ENCODE measurements at regions not wholly inside any gene's neighbourhood (a gene's known extent, or its start where the extent isn't known, plus 50 kb on each side); places are given as distances from the start of the nearest gene placed in this dataset.

DNA sequence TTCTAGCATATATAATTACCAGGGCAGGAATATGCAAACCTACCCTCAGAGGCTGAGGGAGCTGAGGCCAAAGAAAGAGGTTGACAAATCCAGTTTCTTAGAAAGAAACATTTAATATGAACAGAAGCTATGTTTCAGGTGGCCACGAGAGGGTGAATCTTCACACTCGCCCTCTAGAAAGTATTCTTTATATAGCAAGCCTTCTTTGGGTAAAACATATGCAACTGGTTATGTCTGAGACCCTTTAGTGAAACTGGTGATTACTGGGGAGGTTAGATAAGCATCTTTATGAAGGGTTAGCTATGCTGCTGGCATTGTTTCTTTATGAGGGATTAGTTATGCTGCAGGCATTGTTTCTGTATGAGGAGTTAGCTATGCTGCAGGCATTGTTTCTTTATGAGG, 50.7 kb upstream of the GOLGA6L2 start:
- TF ChIP-seq, protein P1, sequence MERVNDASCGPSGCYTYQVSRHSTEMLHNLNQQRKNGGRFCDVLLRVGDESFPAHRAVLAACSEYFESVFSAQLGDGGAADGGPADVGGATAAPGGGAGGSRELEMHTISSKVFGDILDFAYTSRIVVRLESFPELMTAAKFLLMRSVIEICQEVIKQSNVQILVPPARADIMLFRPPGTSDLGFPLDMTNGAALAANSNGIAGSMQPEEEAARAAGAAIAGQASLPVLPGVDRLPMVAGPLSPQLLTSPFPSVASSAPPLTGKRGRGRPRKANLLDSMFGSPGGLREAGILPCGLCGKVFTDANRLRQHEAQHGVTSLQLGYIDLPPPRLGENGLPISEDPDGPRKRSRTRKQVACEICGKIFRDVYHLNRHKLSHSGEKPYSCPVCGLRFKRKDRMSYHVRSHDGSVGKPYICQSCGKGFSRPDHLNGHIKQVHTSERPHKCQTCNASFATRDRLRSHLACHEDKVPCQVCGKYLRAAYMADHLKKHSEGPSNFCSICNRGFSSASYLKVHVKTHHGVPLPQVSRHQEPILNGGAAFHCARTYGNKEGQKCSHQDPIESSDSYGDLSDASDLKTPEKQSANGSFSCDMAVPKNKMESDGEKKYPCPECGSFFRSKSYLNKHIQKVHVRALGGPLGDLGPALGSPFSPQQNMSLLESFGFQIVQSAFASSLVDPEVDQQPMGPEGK (CRISPR knock-in tag; IDR thresholded peaks at IDR 0.05; ENCODE audit: borderline replicate concordance) = no peak
- no peak for TF ChIP-seq ZNF565 (CRISPR knock-in tag; conservative IDR thresholded peaks at IDR 0.05; ENCODE audit: low read depth)
- TF ChIP-seq, protein P2, sequence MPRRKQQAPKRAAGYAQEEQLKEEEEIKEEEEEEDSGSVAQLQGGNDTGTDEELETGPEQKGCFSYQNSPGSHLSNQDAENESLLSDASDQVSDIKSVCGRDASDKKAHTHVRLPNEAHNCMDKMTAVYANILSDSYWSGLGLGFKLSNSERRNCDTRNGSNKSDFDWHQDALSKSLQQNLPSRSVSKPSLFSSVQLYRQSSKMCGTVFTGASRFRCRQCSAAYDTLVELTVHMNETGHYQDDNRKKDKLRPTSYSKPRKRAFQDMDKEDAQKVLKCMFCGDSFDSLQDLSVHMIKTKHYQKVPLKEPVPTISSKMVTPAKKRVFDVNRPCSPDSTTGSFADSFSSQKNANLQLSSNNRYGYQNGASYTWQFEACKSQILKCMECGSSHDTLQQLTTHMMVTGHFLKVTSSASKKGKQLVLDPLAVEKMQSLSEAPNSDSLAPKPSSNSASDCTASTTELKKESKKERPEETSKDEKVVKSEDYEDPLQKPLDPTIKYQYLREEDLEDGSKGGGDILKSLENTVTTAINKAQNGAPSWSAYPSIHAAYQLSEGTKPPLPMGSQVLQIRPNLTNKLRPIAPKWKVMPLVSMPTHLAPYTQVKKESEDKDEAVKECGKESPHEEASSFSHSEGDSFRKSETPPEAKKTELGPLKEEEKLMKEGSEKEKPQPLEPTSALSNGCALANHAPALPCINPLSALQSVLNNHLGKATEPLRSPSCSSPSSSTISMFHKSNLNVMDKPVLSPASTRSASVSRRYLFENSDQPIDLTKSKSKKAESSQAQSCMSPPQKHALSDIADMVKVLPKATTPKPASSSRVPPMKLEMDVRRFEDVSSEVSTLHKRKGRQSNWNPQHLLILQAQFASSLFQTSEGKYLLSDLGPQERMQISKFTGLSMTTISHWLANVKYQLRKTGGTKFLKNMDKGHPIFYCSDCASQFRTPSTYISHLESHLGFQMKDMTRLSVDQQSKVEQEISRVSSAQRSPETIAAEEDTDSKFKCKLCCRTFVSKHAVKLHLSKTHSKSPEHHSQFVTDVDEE (CRISPR knock-in tag; IDR thresholded peaks at IDR 0.05) = no peak
- TF ChIP-seq GLIS3 (CRISPR knock-in tag; IDR thresholded peaks at IDR 0.05) = no peak
- no peak for TF ChIP-seq SNAI2 (CRISPR knock-in tag; IDR thresholded peaks at IDR 0.05)
- TF ChIP-seq, protein P3, sequence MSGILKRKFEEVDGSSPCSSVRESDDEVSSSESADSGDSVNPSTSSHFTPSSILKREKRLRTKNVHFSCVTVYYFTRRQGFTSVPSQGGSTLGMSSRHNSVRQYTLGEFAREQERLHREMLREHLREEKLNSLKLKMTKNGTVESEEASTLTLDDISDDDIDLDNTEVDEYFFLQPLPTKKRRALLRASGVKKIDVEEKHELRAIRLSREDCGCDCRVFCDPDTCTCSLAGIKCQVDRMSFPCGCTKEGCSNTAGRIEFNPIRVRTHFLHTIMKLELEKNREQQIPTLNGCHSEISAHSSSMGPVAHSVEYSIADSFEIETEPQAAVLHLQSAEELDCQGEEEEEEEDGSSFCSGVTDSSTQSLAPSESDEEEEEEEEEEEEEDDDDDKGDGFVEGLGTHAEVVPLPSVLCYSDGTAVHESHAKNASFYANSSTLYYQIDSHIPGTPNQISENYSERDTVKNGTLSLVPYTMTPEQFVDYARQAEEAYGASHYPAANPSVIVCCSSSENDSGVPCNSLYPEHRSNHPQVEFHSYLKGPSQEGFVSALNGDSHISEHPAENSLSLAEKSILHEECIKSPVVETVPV (CRISPR knock-in tag; IDR thresholded peaks at IDR 0.05) = no peak

Data from SK-N-SH treated with all-trans-retinoic acid at 6 μM for 48 hours (cell line).